A673 (cell line): ENCODE measurements at regions not wholly inside any gene's neighbourhood (a gene's known extent, or its start where the extent isn't known, plus 50 kb on each side); places are given as distances from the start of the nearest gene placed in this dataset.

ENCODE experiments used
- EZH2 ChIP-seq: fragments of 200-600 bp; sonication (generic); IDR thresholded peaks from 2 replicates; pipeline ENCODE4 v1.6.1; 2017; ENCODE audit warnings: borderline replicate concordance, low read depth, mild to moderate bottlenecking, mixed read lengths, antibody characterized with exemption, low read length; ENCODE audit not compliant: poor library complexity, severe bottlenecking
- TF ChIP-seq, protein P1 (sequence below): fragments of 300-800, 200-600 bp; sonication (generic); conservative IDR thresholded peaks from 2 replicates; pipeline ENCODE4 v1.5.1; 2017; ENCODE audit warnings: low read depth, mild to moderate bottlenecking, antibody characterized with exemption, low read length, moderate library complexity, mixed read lengths

DNA sequence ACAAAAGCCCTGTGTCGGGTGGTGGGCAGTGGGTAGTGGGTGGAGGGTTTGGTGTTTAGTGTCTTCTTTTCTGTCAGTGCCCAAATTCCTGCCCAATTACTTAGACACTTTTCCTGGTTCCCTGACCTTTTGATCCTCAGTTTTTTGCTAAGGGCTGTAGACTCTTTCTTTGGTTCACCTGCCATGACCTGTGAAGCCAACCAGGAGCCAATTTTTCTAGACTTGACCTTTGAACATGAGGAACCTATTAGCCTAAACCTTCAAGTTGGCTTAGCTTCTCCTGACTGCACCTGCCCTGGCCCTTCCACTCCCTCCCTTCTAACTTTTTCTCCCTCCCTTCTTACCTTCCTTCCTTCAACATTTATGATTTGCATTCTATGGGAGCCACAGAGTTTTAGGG is 94.5 kb downstream of the MID1IP1 start:
- TF ChIP-seq, protein P1, sequence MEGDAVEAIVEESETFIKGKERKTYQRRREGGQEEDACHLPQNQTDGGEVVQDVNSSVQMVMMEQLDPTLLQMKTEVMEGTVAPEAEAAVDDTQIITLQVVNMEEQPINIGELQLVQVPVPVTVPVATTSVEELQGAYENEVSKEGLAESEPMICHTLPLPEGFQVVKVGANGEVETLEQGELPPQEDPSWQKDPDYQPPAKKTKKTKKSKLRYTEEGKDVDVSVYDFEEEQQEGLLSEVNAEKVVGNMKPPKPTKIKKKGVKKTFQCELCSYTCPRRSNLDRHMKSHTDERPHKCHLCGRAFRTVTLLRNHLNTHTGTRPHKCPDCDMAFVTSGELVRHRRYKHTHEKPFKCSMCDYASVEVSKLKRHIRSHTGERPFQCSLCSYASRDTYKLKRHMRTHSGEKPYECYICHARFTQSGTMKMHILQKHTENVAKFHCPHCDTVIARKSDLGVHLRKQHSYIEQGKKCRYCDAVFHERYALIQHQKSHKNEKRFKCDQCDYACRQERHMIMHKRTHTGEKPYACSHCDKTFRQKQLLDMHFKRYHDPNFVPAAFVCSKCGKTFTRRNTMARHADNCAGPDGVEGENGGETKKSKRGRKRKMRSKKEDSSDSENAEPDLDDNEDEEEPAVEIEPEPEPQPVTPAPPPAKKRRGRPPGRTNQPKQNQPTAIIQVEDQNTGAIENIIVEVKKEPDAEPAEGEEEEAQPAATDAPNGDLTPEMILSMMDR: no peak
- TF ChIP-seq EZH2: no peak
